Stimulated activated CD8-positive, alpha-beta memory T cell treated with anti-CD3 and anti-CD28 coated beads, Interleukin-12 subunit alpha, Interleukin-12 subunit beta, amount 100 ng/mL, for 4 hours (primary cell): ENCODE measurements at regions not wholly inside any gene's neighbourhood (a gene's known extent, or its start where the extent isn't known, plus 50 kb on each side); places are given as distances from the start of the nearest gene placed in this dataset.
"Not testable (repeated sequence)": the region's sequence is repeated elsewhere in the genome, so short reads cannot be mapped to it uniquely, and the experiment has no call there.

Experiments
- DNase-seq: peaks from one replicate; pipeline ENCODE4 v3.0.0-alpha.2; 2020; ENCODE audit warnings: low read depth

- DNase-seq, result no peak
Observed at GRCh38 chr13:71382285-71382684, 484.7 kb downstream of the DACH1 start.

DNA sequence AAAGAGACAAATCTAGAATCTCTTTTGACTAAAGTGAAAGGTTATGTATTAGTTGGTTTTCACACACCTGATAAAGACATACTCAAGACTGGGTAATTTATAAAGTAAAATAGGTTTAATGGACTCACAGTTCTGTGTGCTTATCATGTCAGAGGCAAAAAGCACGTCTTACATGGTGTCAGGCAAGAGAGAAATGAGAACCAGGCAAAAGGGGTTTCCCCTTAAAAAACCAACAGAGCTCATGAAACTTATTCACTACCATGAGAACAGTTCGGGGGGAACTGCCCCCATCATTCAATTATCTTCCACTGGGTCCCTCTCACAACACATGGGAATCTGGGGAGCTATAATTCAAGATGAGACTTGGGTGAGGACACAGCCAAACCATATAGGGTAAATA, 486.8 kb downstream of the DACH1 start:
- no peak for DNase-seq

DNA sequence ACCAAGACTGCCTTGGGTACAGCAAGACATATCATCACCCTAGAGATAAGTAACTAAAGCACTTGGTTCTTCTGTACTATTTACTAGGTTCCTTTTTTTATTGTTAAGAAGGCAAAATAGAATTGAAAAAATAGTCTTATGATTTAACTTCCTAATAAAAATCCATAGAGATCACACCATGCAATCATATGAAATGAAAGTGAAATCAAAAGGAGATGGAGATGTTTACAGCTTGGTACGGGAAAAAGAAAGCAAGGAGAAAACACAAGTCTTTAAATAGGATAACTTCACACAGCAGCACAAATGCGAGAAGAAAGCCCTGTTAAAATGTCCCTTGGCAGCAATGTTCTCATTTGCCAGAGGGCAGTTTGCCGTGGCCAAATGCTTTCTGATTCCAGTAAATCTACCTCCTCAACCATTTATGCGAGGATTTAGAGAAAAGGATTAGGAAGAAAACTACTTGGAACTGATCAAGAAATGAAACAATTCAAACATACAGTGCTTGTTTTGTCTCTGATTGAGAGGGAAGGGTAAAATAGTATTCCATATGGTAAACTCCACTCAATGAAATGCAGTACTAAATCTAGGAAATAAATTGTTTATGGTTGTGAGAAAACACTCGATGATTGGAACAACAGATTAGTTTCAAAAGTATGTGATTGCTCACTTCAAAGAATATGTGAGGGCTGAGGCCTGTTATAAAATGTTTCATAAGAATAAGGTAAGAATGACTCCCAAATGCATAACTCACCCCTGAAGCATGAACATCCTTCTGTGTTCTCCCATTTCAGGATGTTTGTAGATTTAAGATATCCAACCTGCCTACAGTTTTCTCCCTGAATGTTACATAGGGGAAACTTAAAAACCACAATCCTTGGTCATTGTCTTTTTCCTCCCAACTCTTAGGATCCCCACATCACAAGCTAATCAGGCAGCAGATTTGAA, 487.8 kb downstream of the DACH1 start:
- no peak for DNase-seq

- DNase-seq, result no peak
Observed at GRCh38 chr13:71374471-71375049, 492.4 kb downstream of the DACH1 start.

- no peak for DNase-seq
Observed at GRCh38 chr13:71368336-71368735, 498.7 kb downstream of the DACH1 start.

- no peak for DNase-seq
Observed at GRCh38 chr13:71360041-71360440, 507.0 kb downstream of the DACH1 start.

- no peak for DNase-seq
Observed at GRCh38 chr13:71359641-71360040, 507.4 kb downstream of the DACH1 start.

DNA sequence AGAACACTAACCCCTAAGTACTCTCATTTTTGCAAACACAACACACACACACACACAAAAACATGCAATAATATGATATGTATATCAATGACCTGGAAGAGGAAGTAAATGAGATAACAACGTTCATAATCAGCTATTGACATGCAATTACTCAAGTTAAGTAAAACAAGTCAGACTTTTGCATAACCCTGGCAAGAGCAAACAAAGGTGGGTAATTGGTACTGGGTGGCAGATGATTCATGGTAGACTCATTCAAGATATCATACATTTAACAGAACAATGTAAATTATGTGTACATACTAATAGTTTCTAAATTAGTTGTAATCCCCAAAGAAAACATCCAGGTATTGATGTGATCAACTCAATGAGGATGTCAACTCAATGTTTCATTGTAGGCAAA, 508.8 kb downstream of the DACH1 start:
- no peak for DNase-seq

- no peak for DNase-seq
Observed at GRCh38 chr13:71355010-71355409, 512.0 kb downstream of the DACH1 start.

- no peak for DNase-seq
Observed at GRCh38 chr13:71350886-71351285, 516.1 kb downstream of the DACH1 start.

DNA sequence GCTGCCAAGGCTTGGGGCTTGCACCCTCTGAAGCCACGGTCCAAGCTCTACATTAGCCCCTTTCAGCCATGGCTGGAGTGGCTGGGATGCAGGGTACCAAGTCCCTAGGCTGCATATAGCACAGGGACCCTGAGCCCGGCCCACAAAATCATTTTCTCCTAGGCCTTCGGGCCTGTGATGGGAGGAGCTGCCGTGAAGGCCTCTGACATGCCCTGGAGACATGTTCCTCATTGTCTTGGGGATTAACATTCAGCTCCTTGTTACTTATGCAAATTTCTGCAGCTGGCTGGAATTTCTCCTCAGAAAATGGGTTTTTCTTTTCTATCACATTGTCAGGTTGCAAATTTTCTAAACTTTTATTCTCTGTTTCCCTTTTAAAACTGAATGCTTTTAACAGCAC, 521.1 kb downstream of the DACH1 start:
- not testable (repeated sequence) for DNase-seq

DNA sequence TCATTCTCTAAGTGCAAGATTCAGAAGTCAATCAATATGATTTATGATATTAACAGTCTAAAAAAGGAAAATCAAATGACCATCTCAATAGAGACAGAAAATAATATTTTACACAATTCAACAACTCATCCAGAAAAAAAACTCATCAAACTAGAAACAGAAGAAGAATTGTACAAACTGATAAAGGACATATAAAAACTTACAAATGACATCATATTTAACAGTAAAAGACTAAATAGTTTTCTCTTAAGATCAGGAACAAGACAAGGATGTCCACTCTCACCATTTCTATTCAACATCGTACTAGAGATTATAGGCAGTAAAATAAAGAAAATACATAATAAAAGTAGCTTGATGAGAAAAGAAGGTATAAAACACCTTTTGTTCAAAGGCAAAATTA, 527.3 kb downstream of the DACH1 start:
- DNase-seq, result no peak

GRCh38 chr13:71339005-71339404, 528.0 kb downstream of the DACH1 start:
- DNase-seq, result no peak

GRCh38 chr13:71338070-71338469, 528.9 kb downstream of the DACH1 start:
- DNase-seq, result no peak

DNA sequence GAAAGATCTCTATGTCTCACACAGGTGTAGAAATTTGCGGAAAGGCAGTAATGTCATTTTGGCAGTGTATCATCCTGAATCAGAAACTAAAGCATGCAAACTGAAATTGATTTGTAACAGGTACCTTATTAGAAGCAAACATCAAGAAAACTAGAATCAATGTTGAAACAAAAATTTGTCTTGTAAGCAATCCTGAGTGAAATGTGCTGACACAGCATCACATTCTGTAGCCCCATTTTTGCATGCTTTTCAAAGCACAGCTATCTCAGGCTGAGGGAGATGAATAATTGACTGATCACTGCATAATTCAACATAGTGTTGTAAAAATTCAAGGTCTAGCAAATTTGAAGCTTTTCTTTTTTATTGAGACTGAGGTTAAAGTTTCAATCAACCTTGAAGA, 539.7 kb downstream of the DACH1 start:
- DNase-seq, result no peak

DNA sequence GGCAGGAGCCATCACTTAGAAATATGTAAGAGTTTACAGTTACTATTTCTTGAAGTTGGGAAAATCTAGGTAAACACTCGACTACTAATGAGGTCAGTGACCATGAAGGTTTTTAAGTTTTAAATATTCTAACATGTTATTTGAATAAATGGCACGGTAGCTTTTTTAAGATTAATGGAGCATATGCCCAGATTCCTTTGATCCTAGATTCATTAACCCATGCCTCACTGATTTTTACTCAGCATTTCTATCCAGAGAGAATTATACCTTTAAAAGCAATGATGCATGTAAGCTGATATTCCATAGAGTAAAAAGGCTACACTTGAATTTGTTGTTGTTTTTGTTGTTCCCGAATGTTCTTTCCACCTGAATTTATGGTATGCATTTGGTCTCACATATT, 541.4 kb downstream of the DACH1 start:
- DNase-seq, result no peak

DNA sequence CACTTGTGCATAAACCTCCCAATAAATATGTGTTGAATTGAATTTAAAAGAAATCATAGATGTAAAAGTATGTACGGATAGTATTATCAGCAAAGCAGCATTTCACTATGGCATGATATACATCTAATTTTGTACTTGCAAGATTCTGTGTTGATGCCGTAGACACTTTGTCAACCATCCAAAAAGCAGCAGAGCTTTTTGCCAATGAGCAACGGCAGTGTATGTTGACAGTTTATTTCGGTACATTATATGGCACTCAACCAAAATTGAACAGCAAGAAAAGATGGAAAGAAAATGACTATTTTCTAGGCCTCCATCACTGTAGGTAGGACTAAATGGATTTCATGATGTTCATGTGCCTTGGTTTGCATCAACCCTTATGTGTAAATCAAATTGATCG, 543.7 kb downstream of the DACH1 start:
- no peak for DNase-seq

GRCh38 chr13:71320452-71320851, 546.6 kb downstream of the DACH1 start:
- no peak for DNase-seq

- no peak for DNase-seq
Observed at GRCh38 chr13:71316792-71317363, 550.1 kb downstream of the DACH1 start.

GRCh38 chr13:71312923-71313322, 554.1 kb downstream of the DACH1 start:
- no peak for DNase-seq

DNA sequence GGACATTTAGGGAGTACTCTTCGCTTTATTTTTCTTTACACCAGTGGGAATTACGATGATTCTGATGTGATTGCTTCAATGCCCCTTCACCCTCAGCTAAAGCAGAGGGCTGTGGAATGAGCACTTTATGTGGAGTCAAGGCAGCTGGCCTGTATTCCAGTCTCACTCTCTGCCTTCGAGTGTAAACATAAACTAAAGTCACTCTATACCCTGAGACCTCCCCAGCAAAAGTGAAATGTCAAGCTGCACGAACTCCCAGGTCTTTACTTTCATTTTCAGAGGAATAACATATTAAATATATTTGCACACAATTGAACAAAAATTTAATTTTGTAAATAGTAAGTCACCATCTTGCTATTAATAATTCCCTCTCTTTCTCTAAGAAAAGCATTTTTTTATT, 557.1 kb downstream of the DACH1 start:
- DNase-seq, result no peak

- no peak for DNase-seq
Observed at GRCh38 chr13:71306821-71307220, 560.2 kb downstream of the DACH1 start.

GRCh38 chr13:71304861-71305260, 562.1 kb downstream of the DACH1 start:
- DNase-seq, result no peak
